PC-9 (cell line): ENCODE measurements at regions not wholly inside any gene's neighbourhood (a gene's known extent, or its start where the extent isn't known, plus 50 kb on each side); places are given as distances from the start of the nearest gene placed in this dataset.

Source experiments
- CTCF ChIP-seq: fragments of 200-600 bp; sonication (generic); conservative IDR thresholded peaks from 2 replicates; pipeline ENCODE4 v1.6.1; 2017; ENCODE audit warnings: mixed run types, antibody characterized with exemption, mild to moderate bottlenecking, moderate library complexity
- EZH2 ChIP-seq: fragments of 200-600 bp; sonication (generic); IDR thresholded peaks from 2 replicates; pipeline ENCODE4 v1.8.0; 2017; ENCODE audit warnings: antibody characterized with exemption, low read depth

- TF ChIP-seq EZH2 (no peak), CTCF (no peak)
Measured at GRCh38 chr7:65221683-65222082, 152.0 kb upstream of the ZNF92 start.
